GM12878 (cell line): ENCODE measurements at regions not wholly inside any gene's neighbourhood (a gene's known extent, or its start where the extent isn't known, plus 50 kb on each side); places are given as distances from the start of the nearest gene placed in this dataset.

Experiments
- ATAC-seq: fragments of 200-7000 bp; cut with Tn5 transposase; 3 replicates; pipeline ENCODE4 v1.9.1; 2020; ENCODE audit warnings: mild to moderate bottlenecking, moderate library complexity
- BruUV-seq: library from RNA; stranded (reverse); fragments of 400-500 nt; replicated peaks from 2 replicates; lab custom pipeline; 2021; lab: Mats Ljungman, UMichigan
- CTCF ChIA-PET: fragments of 300-600 bp; sonication (Branson Sonifier 250); formaldehyde crosslinking; extraction: SDS; loops from one replicate; lab custom pipeline; 2021; ENCODE audit warnings: inconsistent platforms; lab: Yijun Ruan, JAX
- POLR2A ChIA-PET: fragments of 350-600 bp; formaldehyde crosslinking; extraction: SDS; loops from one replicate; lab custom pipeline; 2021; ENCODE audit warnings: inconsistent platforms; lab: Charles Lee
- RAD21 ChIA-PET: fragments of 300-600 bp; sonication (Branson Sonifier 250); formaldehyde crosslinking; loops from one replicate; lab custom pipeline; 2023; ENCODE audit warnings: antibody characterized with exemption; ENCODE audit not compliant: unreplicated experiment; lab: Charles Lee
- SMC1A ChIA-PET: fragments of 300-600 bp; sonication (Branson Sonifier 250); formaldehyde crosslinking; loops from one replicate; lab custom pipeline; 2023; ENCODE audit not compliant: unreplicated experiment, uncharacterized antibody; lab: Charles Lee
- DNase-seq: peaks from one replicate; pipeline ENCODE4 v3.0.0-alpha.2; 2011; ENCODE audit warnings: low read depth, low spot score
- FAIRE-seq: peaks from 3 replicates; lab custom pipeline; 2011; peaks lifted over from hg19 to GRCh38; lab: Jason Lieb, UNC
- H2AFZ ChIP-seq: 2 replicates; pipeline ENCODE4 v1.6.0; 2011; ENCODE audit warnings: low read depth, low read length, control low read depth; ENCODE audit not compliant: control insufficient read depth
- H3K27ac ChIP-seq: 2 replicates; pipeline ENCODE4 v1.5.1; 2011; ENCODE audit warnings: control low read depth; ENCODE audit not compliant: control insufficient read depth, insufficient read depth
- H3K27me3 ChIP-seq, 2 experiments: replicated peaks in 1 of 2; 2 replicates each; pipeline versions ENCODE4 v1.6.0 to v1.6.1; 2011; ENCODE audit warnings: low read length in 1 of 2; ENCODE audit not compliant: control insufficient read depth in 2 of 2, insufficient read depth in 2 of 2
- H3K36me3 ChIP-seq, 2 experiments: 2 replicates each; pipeline ENCODE4 v1.5.1; 2011; ENCODE audit warnings: low read length in 1 of 2; ENCODE audit not compliant: control insufficient read depth in 2 of 2, insufficient read depth in 2 of 2
- H3K4me1 ChIP-seq: 2 replicates; pipeline ENCODE4 v1.6.1; 2011; ENCODE audit warnings: mild to moderate bottlenecking, low read length, moderate library complexity, mixed read lengths; ENCODE audit not compliant: control insufficient read depth, insufficient read depth
- H3K4me2 ChIP-seq: 2 replicates; pipeline ENCODE4 v1.6.0; 2011; ENCODE audit warnings: control low read depth; ENCODE audit not compliant: control insufficient read depth, insufficient read depth
- H3K4me3 ChIP-seq: fragments of 200-600 bp; sonication (generic); 2 replicates; pipeline ENCODE4 v1.5.1; 2016
- H3K79me2 ChIP-seq: 2 replicates; pipeline ENCODE4 v1.6.0; 2011; ENCODE audit warnings: low read length; ENCODE audit not compliant: control insufficient read depth, insufficient read depth
- H3K9ac ChIP-seq: 2 replicates; pipeline ENCODE4 v1.8.0; 2011; ENCODE audit warnings: low read length, control low read depth, mixed read lengths; ENCODE audit not compliant: control insufficient read depth, insufficient read depth
- H3K9me3 ChIP-seq: replicated peaks from 3 replicates; pipeline ENCODE4 v1.5.1; 2011; ENCODE audit warnings: mild to moderate bottlenecking, low read length; ENCODE audit not compliant: control insufficient read depth, insufficient read depth
- H4K20me1 ChIP-seq: 2 replicates; pipeline ENCODE4 v1.6.0; 2011; ENCODE audit not compliant: control insufficient read depth, insufficient read depth
- HDGF ChIP-seq: fragments of 450-650 bp; IDR thresholded peaks from 2 replicates; pipeline ENCODE4 v1.6.1; 2016; ENCODE audit warnings: antibody characterized with exemption
- MXI1 ChIP-seq: fragments of 150-350 bp; IDR thresholded peaks from 2 replicates; pipeline ENCODE4 v1.6.1; 2011; ENCODE audit warnings: low read depth, mild to moderate bottlenecking, inconsistent platforms, low read length, improper control_type of control experiment
- PBX3 ChIP-seq: IDR thresholded peaks from 2 replicates; pipeline ENCODE4 v1.6.1; 2011; ENCODE audit warnings: mild to moderate bottlenecking, low read depth, low read length, moderate library complexity; ENCODE audit not compliant: insufficient replicate concordance
- REST ChIP-seq: IDR thresholded peaks from 2 replicates; pipeline ENCODE4 v1.6.1; 2012; ENCODE audit warnings: mild to moderate bottlenecking, low read depth, low read length
- USF1 ChIP-seq: IDR thresholded peaks from 2 replicates; pipeline ENCODE4 v1.6.1; 2011; ENCODE audit warnings: borderline replicate concordance, low read depth, mild to moderate bottlenecking, moderate library complexity, mixed read lengths, low read length; ENCODE audit not compliant: insufficient read depth; ENCODE audit errors: extremely low read length
- ZBTB11 ChIP-seq: fragments of 450-650 bp; formaldehyde crosslinking; IDR thresholded peaks from 2 replicates; pipeline ENCODE4 v1.5.0; 2022; ENCODE audit warnings: mild to moderate bottlenecking, missing genetic modification characterization
- ZNF274 ChIP-seq: IDR thresholded peaks from one replicate; pipeline ENCODE4 v1.8.0; 2011; ENCODE audit not compliant: insufficient read length, insufficient read depth
- ZNF592 ChIP-seq: fragments of 450-650 bp; IDR thresholded peaks from 2 replicates; pipeline ENCODE4 v1.6.1; 2017; ENCODE audit warnings: mild to moderate bottlenecking, moderate library complexity
- in situ Hi-C: fragments of 300-500 bp; cut with MboI; formaldehyde crosslinking; loops from 9 replicates; pipeline ENCODE4 v1.14.3; 2018; ENCODE audit warnings: mixed read lengths
- intact Hi-C: fragments of 100-400 bp; cut with micrococcal nuclease; formaldehyde crosslinking; loops from one replicate; pipeline ENCODE4 v1.14.2; 2022; ENCODE audit not compliant: unreplicated experiment

DNA sequence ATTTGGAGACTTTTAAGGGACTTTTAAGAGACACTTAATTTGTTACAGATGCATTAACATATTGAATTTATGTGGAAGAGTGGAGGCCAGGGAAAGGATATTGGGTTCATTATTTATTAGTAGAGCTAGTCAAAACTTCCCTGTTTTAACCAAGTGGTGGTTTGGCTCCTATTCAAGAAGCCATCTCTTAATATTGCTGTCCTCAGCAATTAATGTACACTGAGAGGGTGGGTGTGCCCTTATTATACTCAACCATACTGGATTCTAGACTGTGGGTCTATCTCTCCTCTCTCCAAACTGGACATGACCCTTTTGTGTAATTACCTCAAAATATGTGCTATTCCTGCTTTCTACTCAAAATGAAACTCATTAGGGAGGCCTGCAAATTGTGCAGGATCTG, 398.7 kb upstream of the DDHD1 start:
- DNase-seq (no peak), FAIRE-seq (no peak), ATAC-seq (no peak)
- in situ Hi-C loops (no loop called here), intact Hi-C loops (no loop called here)
- SMC1A ChIA-PET: interaction anchor here (2.6 kb wide), 1 partner anchor 796 kb away, joined by 7 read pairs; no protein-coding TSS in a partner anchor
- RAD21 ChIA-PET: no interaction called here
- POLR2A ChIA-PET: no interaction called here
- no peak overlapping the region for H2AFZ ChIP-seq
- TF ChIP-seq PBX3: no peak
- TF ChIP-seq ZNF592: no peak
- TF ChIP-seq ZBTB11: no peak
- TF ChIP-seq USF1: no peak
- no peak for TF ChIP-seq HDGF
- no peak for TF ChIP-seq MXI1
- TF ChIP-seq ZNF274: no peak
- TF ChIP-seq REST: no peak
- H3K79me2 ChIP-seq: no peaks in the 10 kb centered on the region
- no peaks in the 10 kb centered on the region for H4K20me1 ChIP-seq
- CTCF ChIA-PET: no interaction called here
- no peak overlapping the region for H3K9ac ChIP-seq
- H3K4me2 ChIP-seq: no peak overlapping the region
- H3K9me3 ChIP-seq: no peaks in the 10 kb centered on the region
- no peaks in the 10 kb centered on the region for H3K36me3 ChIP-seq
- H3K4me3 ChIP-seq: no peak overlapping the region
- H3K4me1 ChIP-seq: no peaks in the 10 kb centered on the region
- no TSS peak for BruUV-seq
- no peaks in the 10 kb centered on the region for H3K27me3 ChIP-seq
- H3K27ac ChIP-seq: no peak overlapping the region
